PC-3 (cell line): ENCODE measurements at regions not wholly inside any gene's neighbourhood (a gene's known extent, or its start where the extent isn't known, plus 50 kb on each side); places are given as distances from the start of the nearest gene placed in this dataset.

ENCODE experiments used
- EZH2phosphoT487 ChIP-seq: fragments of 300-600 bp; sonication (generic); IDR thresholded peaks from 2 replicates; pipeline ENCODE4 v1.6.1; 2018; ENCODE audit warnings: mild to moderate bottlenecking, antibody characterized with exemption, low read length, borderline replicate concordance
- TF ChIP-seq, protein P1 (sequence below): fragments of 300-600 bp; sonication (generic); conservative IDR thresholded peaks from 2 replicates; pipeline ENCODE4 v1.5.1; 2017; ENCODE audit warnings: antibody characterized with exemption, low read depth, mild to moderate bottlenecking, low read length

DNA sequence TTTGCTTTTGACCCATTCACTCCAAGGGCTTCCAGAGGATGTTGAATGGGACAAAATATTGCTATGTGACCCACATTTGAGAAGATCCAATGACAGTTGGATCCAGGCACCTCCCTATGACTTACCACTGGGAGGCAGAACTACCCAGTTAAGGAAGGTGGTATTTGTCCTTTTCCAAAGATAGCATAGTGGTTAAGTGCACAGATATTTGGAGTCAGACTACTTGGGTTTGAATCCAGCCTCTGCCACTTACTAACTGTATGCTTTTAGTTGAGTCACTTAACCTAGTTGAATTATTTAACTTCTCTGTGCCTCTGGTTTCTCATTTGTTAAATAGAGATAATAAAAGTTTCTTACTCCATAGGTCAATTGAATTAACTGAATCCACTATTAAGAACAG is 74.5 kb upstream of the PALM2AKAP2 start:
- TF ChIP-seq, protein P1, sequence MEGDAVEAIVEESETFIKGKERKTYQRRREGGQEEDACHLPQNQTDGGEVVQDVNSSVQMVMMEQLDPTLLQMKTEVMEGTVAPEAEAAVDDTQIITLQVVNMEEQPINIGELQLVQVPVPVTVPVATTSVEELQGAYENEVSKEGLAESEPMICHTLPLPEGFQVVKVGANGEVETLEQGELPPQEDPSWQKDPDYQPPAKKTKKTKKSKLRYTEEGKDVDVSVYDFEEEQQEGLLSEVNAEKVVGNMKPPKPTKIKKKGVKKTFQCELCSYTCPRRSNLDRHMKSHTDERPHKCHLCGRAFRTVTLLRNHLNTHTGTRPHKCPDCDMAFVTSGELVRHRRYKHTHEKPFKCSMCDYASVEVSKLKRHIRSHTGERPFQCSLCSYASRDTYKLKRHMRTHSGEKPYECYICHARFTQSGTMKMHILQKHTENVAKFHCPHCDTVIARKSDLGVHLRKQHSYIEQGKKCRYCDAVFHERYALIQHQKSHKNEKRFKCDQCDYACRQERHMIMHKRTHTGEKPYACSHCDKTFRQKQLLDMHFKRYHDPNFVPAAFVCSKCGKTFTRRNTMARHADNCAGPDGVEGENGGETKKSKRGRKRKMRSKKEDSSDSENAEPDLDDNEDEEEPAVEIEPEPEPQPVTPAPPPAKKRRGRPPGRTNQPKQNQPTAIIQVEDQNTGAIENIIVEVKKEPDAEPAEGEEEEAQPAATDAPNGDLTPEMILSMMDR, result peak; percentile 32; the same call in 1 of the 2 replicates
- no peak for TF ChIP-seq EZH2phosphoT487
